ENCODE measurements at regions not wholly inside any gene's neighbourhood (a gene's known extent, or its start where the extent isn't known, plus 50 kb on each side); places are given as distances from the start of the nearest gene placed in this dataset.

DNA sequence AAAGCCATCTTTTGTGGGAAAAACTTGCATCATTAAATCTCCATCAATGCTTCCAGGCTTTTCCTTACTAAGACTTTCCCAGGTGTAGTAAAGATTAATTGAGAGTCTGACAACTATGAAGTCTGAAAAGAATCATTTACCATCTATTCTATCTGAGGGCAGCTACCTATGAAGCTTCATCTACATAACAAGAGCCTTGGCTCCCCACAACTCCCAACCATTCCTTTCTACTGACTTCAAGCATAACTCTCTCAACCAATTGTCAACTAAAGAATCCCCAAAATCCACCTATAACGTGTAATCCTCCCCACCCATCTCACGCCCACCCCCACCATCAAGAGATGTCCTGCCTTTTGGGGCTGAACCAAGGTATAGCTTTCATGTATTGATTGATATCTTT lies 101.5 kb upstream of the GABRA2 start:
- Mint-ChIP-seq H3K4me1 (no peaks in the 10 kb centered on the region), H3K4me3 (no peak overlapping the region), H3K27ac (no peak overlapping the region), H3K9me3 (peaks cover 2 to 13% (median 5%) of the 10 kb centered on the region in 3 donors), H3K27me3 (no peaks in the 10 kb centered on the region), H3K36me3 (no peaks in the 10 kb centered on the region)
- H3K4me1 ChIP-seq (ENCODE audit: control insufficient read depth in 1 of 2, extremely low read depth in 1 of 2, insufficient read depth in 2 of 2, low read length in 2 of 2): no peaks in the 10 kb centered on the region
- no peaks in the 10 kb centered on the region for H3K36me3 ChIP-seq (ENCODE audit: control insufficient read depth in 2 of 2, extremely low read depth in 1 of 2, insufficient read depth in 1 of 2, low read length in 1 of 2)
- ATAC-seq (replicated peaks in 1 of 4) (no peak), DNase-seq (no peak)
- POLR2A ChIA-PET: no interaction called here
- no peaks in the 10 kb centered on the region for H3K9me3 ChIP-seq
- whole genome bisulfite sequencing (ENCODE audit: insufficient coverage): no CpG with 5 or more reads among the region's 2 CpGs
- no peak overlapping the region for H3K4me3 ChIP-seq (ENCODE audit: control insufficient read depth in 1 of 2, extremely low read depth in 1 of 2, low read length in 1 of 2)
- CTCF ChIA-PET: no interaction called here
- no peak overlapping the region for H3K27ac ChIP-seq (ENCODE audit: low read length)
- H3K27me3 ChIP-seq (replicated peaks in 1 of 2; ENCODE audit: control insufficient read depth in 2 of 2, extremely low read depth in 1 of 2, insufficient read depth in 2 of 2, low read length in 1 of 2): no peaks in the 10 kb centered on the region

GRCh38 chr4:46484881-46485280 lies 95.0 kb upstream of the GABRA2 start:
- H3K4me1 Mint-ChIP-seq: no peaks in the 10 kb centered on the region
- H3K27me3 Mint-ChIP-seq: no peaks in the 10 kb centered on the region

GRCh38 chr4:46462733-46463132 lies 72.8 kb upstream of the GABRA2 start:
- no peaks in the 10 kb centered on the region for H3K9me3 ChIP-seq
- H3K4me3 ChIP-seq (ENCODE audit: control insufficient read depth in 1 of 2, extremely low read depth in 1 of 2, low read length in 1 of 2): no peak overlapping the region
- POLR2A ChIA-PET: no interaction called here
- H3K27me3 ChIP-seq (replicated peaks in 1 of 2; ENCODE audit: control insufficient read depth in 2 of 2, extremely low read depth in 1 of 2, insufficient read depth in 2 of 2, low read length in 1 of 2): no peaks in the 10 kb centered on the region
- Mint-ChIP-seq H3K9me3 (peaks cover 4 to 23% (median 14%) of the 10 kb centered on the region in 3 donors), H3K27ac (no peak overlapping the region), H3K4me1 (no peaks in the 10 kb centered on the region), H3K27me3 (no peaks in the 10 kb centered on the region), H3K4me3 (no peak overlapping the region), H3K36me3 (no peaks in the 10 kb centered on the region)
- WGBS (ENCODE audit: insufficient coverage): 70% methylated on average over 2 of the region's 2 CpGs
- ATAC-seq (replicated peaks in 1 of 4) (no peak), DNase-seq (no peak)
- no peak overlapping the region for H3K27ac ChIP-seq (ENCODE audit: low read length)
- no peaks in the 10 kb centered on the region for H3K36me3 ChIP-seq (ENCODE audit: control insufficient read depth in 2 of 2, extremely low read depth in 1 of 2, insufficient read depth in 1 of 2, low read length in 1 of 2)
- H3K4me1 ChIP-seq (ENCODE audit: control insufficient read depth in 1 of 2, extremely low read depth in 1 of 2, insufficient read depth in 2 of 2, low read length in 2 of 2): no peaks in the 10 kb centered on the region
- CTCF ChIA-PET: no interaction called here

More at GRCh38 chr4:46484881-46485280, 95.0 kb upstream of the GABRA2 start:
- H3K9me3 ChIP-seq: no peaks in the 10 kb centered on the region
- ATAC-seq (replicated peaks in 1 of 4) (no peak), DNase-seq (no peak)
- POLR2A ChIA-PET: no interaction called here
- Mint-ChIP-seq H3K4me3 (no peak overlapping the region), H3K27ac (no peak overlapping the region), H3K9me3 (peaks cover 4 to 12% (median 7%) of the 10 kb centered on the region in 3 donors), H3K36me3 (no peaks in the 10 kb centered on the region)
- no peak overlapping the region for H3K4me3 ChIP-seq (ENCODE audit: control insufficient read depth in 1 of 2, extremely low read depth in 1 of 2, low read length in 1 of 2)
- H3K27ac ChIP-seq (ENCODE audit: low read length): no peak overlapping the region
- CTCF ChIA-PET: no interaction called here
- no peaks in the 10 kb centered on the region for H3K4me1 ChIP-seq (ENCODE audit: control insufficient read depth in 1 of 2, extremely low read depth in 1 of 2, insufficient read depth in 2 of 2, low read length in 2 of 2)
- no peaks in the 10 kb centered on the region for H3K27me3 ChIP-seq (replicated peaks in 1 of 2; ENCODE audit: control insufficient read depth in 2 of 2, extremely low read depth in 1 of 2, insufficient read depth in 2 of 2, low read length in 1 of 2)
- no peaks in the 10 kb centered on the region for H3K36me3 ChIP-seq (ENCODE audit: control insufficient read depth in 2 of 2, extremely low read depth in 1 of 2, insufficient read depth in 1 of 2, low read length in 1 of 2)

DNA sequence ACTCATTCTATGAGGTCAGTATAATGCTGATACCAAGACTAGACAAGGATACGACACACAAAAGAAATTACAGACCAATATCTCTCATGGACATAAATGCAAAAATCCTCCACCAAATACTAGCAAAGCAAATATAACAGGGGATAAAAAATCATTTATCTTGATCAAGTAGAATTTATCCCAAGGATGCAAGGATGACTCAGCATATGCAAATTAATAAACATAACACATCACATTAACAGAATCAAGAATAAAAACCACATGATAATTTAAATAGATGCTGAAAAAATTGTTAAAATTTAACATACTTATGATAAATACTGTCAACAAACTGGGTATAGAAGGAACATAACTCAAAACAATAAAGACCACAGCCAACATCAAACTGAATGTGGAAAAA lies 69.4 kb upstream of the GABRA2 start:
- no peaks in the 10 kb centered on the region for H3K36me3 Mint-ChIP-seq
- WGBS (ENCODE audit: insufficient coverage): no CpG with 5 or more reads among the region's 1 CpG
- Histone ChIP-seq H3K4me1 (ENCODE audit: control insufficient read depth in 1 of 2, extremely low read depth in 1 of 2, insufficient read depth in 2 of 2, low read length in 2 of 2) (no peaks in the 10 kb centered on the region), H3K27ac (ENCODE audit: low read length) (no peak overlapping the region), H3K36me3 (ENCODE audit: control insufficient read depth in 2 of 2, extremely low read depth in 1 of 2, insufficient read depth in 1 of 2, low read length in 1 of 2) (no peaks in the 10 kb centered on the region), H3K9me3 (no peaks in the 10 kb centered on the region), H3K27me3 (replicated peaks in 1 of 2; ENCODE audit: control insufficient read depth in 2 of 2, extremely low read depth in 1 of 2, insufficient read depth in 2 of 2, low read length in 1 of 2) (no peaks in the 10 kb centered on the region), H3K4me3 (ENCODE audit: control insufficient read depth in 1 of 2, extremely low read depth in 1 of 2, low read length in 1 of 2) (no peak overlapping the region)
- ChIA-PET POLR2A (no interaction called here), CTCF (no interaction called here)
- ATAC-seq (replicated peaks in 1 of 4): no peak
- no peaks in the 10 kb centered on the region for H3K4me1 Mint-ChIP-seq
- no peak overlapping the region for H3K4me3 Mint-ChIP-seq
- H3K27ac Mint-ChIP-seq: no peak overlapping the region
- DNase-seq: no peak
- no peaks in the 10 kb centered on the region for H3K27me3 Mint-ChIP-seq
- peaks cover 13 to 29% (median 20%) of the 10 kb centered on the region in 3 donors for H3K9me3 Mint-ChIP-seq

DNA sequence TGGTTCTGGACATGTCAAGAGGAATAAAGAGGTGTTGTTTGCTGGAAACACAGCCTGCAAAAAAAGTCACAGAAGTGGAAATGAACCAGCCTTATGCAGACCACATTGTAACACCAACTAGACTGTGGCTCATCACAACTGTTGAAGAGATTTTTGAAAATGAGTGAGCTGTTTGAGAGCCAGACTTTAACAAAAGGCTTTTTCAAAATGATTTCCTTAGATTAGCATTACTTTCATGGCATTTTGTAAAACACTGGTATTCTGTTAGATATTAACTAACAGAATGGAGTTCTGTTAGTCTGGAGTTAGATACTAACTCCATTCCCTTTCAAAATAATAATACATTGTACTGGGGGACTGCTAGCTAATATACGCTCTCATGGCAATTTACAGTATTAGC lies 60.6 kb upstream of the GABRA2 start:
- H3K36me3 ChIP-seq (ENCODE audit: control insufficient read depth in 2 of 2, extremely low read depth in 1 of 2, insufficient read depth in 1 of 2, low read length in 1 of 2): no peaks in the 10 kb centered on the region
- no peak overlapping the region for H3K4me3 ChIP-seq (ENCODE audit: control insufficient read depth in 1 of 2, extremely low read depth in 1 of 2, low read length in 1 of 2)
- no peaks in the 10 kb centered on the region for H3K4me1 Mint-ChIP-seq
- H3K4me3 Mint-ChIP-seq: no peak overlapping the region
- peaks cover 5 to 11% (median 10%) of the 10 kb centered on the region in 3 donors for H3K9me3 Mint-ChIP-seq
- ChIA-PET CTCF (no interaction called here), POLR2A (no interaction called here)
- H3K27me3 ChIP-seq (replicated peaks in 1 of 2; ENCODE audit: control insufficient read depth in 2 of 2, extremely low read depth in 1 of 2, insufficient read depth in 2 of 2, low read length in 1 of 2): no peaks in the 10 kb centered on the region
- H3K27ac Mint-ChIP-seq: no peak overlapping the region
- no peaks in the 10 kb centered on the region for H3K4me1 ChIP-seq (ENCODE audit: control insufficient read depth in 1 of 2, extremely low read depth in 1 of 2, insufficient read depth in 2 of 2, low read length in 2 of 2)
- DNase-seq: no peak
- no peaks in the 10 kb centered on the region for H3K36me3 Mint-ChIP-seq
- no peak overlapping the region for H3K27ac ChIP-seq (ENCODE audit: low read length)
- no peaks in the 10 kb centered on the region for H3K27me3 Mint-ChIP-seq
- ATAC-seq (replicated peaks in 1 of 4): no peak
- no peaks in the 10 kb centered on the region for H3K9me3 ChIP-seq
- WGBS (ENCODE audit: insufficient coverage): no CpG with 5 or more reads among the region's 1 CpG

GRCh38 chr4:46445710-46446314 lies 55.9 kb upstream of the GABRA2 start:
- no peaks in the 10 kb centered on the region for H3K27me3 Mint-ChIP-seq
- Histone ChIP-seq H3K4me1 (ENCODE audit: control insufficient read depth in 1 of 2, extremely low read depth in 1 of 2, insufficient read depth in 2 of 2, low read length in 2 of 2) (no peaks in the 10 kb centered on the region), H3K27ac (ENCODE audit: low read length) (no peak overlapping the region), H3K9me3 (no peaks in the 10 kb centered on the region), H3K36me3 (ENCODE audit: control insufficient read depth in 2 of 2, extremely low read depth in 1 of 2, insufficient read depth in 1 of 2, low read length in 1 of 2) (no peaks in the 10 kb centered on the region), H3K4me3 (ENCODE audit: control insufficient read depth in 1 of 2, extremely low read depth in 1 of 2, low read length in 1 of 2) (no peak overlapping the region), H3K27me3 (replicated peaks in 1 of 2; ENCODE audit: control insufficient read depth in 2 of 2, extremely low read depth in 1 of 2, insufficient read depth in 2 of 2, low read length in 1 of 2) (no peaks in the 10 kb centered on the region)
- POLR2A ChIA-PET: no interaction called here
- 75% methylated on average over 5 of the region's 5 CpGs for WGBS (ENCODE audit: insufficient coverage)
- no peaks in the 10 kb centered on the region for H3K36me3 Mint-ChIP-seq
- H3K27ac Mint-ChIP-seq: no peak overlapping the region
- H3K4me3 Mint-ChIP-seq: no peak overlapping the region
- H3K9me3 Mint-ChIP-seq: peaks cover 4 to 16% (median 11%) of the 10 kb centered on the region in 3 donors
- CTCF ChIA-PET: no interaction called here
- DNase-seq: no peak
- ATAC-seq (replicated peaks in 1 of 4): no peak
- no peaks in the 10 kb centered on the region for H3K4me1 Mint-ChIP-seq

Measured in T-cell (primary cell).